HG02642 (cell line): ENCODE measurements at regions not wholly inside any gene's neighbourhood (a gene's known extent, or its start where the extent isn't known, plus 50 kb on each side); places are given as distances from the start of the nearest gene placed in this dataset.

Experiments
- ATAC-seq: cut with Tn5 transposase; IDR thresholded peaks from one replicate; pipeline ENCODE4 v1.9.1; 2021; ENCODE audit warnings: mild to moderate bottlenecking; ENCODE audit not compliant: unreplicated experiment, poor library complexity

- no peak for ATAC-seq
Measured at GRCh38 chr19:31903979-31904378, 441.4 kb upstream of the ZNF507 start.

GRCh38 chr19:31906111-31906871, 439.1 kb upstream of the ZNF507 start:
- ATAC-seq: no peak

- no peak for ATAC-seq
Measured at GRCh38 chr19:31907661-31908060, 437.7 kb upstream of the ZNF507 start.

- no peak for ATAC-seq
Measured at GRCh38 chr19:31908080-31908479, 437.3 kb upstream of the ZNF507 start.

GRCh38 chr19:31908496-31909225, 436.7 kb upstream of the ZNF507 start:
- ATAC-seq: no peak

GRCh38 chr19:31910224-31910623, 435.2 kb upstream of the ZNF507 start:
- no peak for ATAC-seq

GRCh38 chr19:31911577-31911976, 433.8 kb upstream of the ZNF507 start:
- no peak for ATAC-seq

GRCh38 chr19:31913103-31913661, 432.2 kb upstream of the ZNF507 start:
- no peak for ATAC-seq

GRCh38 chr19:31930401-31930800, 415.0 kb upstream of the ZNF507 start:
- ATAC-seq: no peak

- ATAC-seq: no peak
Measured at GRCh38 chr19:31937983-31938382, 407.4 kb upstream of the ZNF507 start.

- ATAC-seq: no peak
Measured at GRCh38 chr19:31938675-31939074, 406.7 kb upstream of the ZNF507 start.

- no peak for ATAC-seq
Measured at GRCh38 chr19:31940396-31940795, 405.0 kb upstream of the ZNF507 start.

- no peak for ATAC-seq
Measured at GRCh38 chr19:31943191-31943661, 402.2 kb upstream of the ZNF507 start.

GRCh38 chr19:31943778-31944177, 401.6 kb upstream of the ZNF507 start:
- ATAC-seq: no peak

GRCh38 chr19:31944326-31944725, 401.1 kb upstream of the ZNF507 start:
- no peak for ATAC-seq

GRCh38 chr19:31946491-31946890, 398.9 kb upstream of the ZNF507 start:
- no peak for ATAC-seq

GRCh38 chr19:31947436-31948115, 397.8 kb upstream of the ZNF507 start:
- no peak for ATAC-seq

- no peak for ATAC-seq
Measured at GRCh38 chr19:31952693-31953092, 392.7 kb upstream of the ZNF507 start.

- no peak for ATAC-seq
Measured at GRCh38 chr19:31955061-31955460, 390.3 kb upstream of the ZNF507 start.

- ATAC-seq: no peak
Measured at GRCh38 chr19:31955884-31956283, 389.5 kb upstream of the ZNF507 start.
